ENCODE measurements at regions not wholly inside any gene's neighbourhood (a gene's known extent, or its start where the extent isn't known, plus 50 kb on each side); places are given as distances from the start of the nearest gene placed in this dataset.
A peak's percentile ranks its signal among the peaks of the same experiment; 100 is the strongest.
"Not testable (repeated sequence)": the region's sequence is repeated elsewhere in the genome, so short reads cannot be mapped to it uniquely, and the experiment has no call there.

GRCh38 chr11:37430966-37431632, 833.1 kb upstream of the RAG2 start:
- DNase-seq (ENCODE audit: low spot score) = not testable (repeated sequence)

GRCh38 chr11:37422511-37422910, 824.5 kb upstream of the RAG2 start:
- DNase-seq (ENCODE audit: low spot score) = no peak

- no peak for DNase-seq (ENCODE audit: low spot score)
These were observed 813.3 kb upstream of the RAG2 start for GRCh38 chr11:37411289-37411688.

- DNase-seq (ENCODE audit: low spot score) = no peak
These were observed 811.1 kb upstream of the RAG2 start for GRCh38 chr11:37409124-37409523.

- DNase-seq (ENCODE audit: low spot score) = no peak
These were observed 809.4 kb upstream of the RAG2 start for GRCh38 chr11:37407461-37407860.

GRCh38 chr11:37406651-37407050, 808.6 kb upstream of the RAG2 start:
- no peak for DNase-seq (ENCODE audit: low spot score)

GRCh38 chr11:37404231-37404630, 806.2 kb upstream of the RAG2 start:
- DNase-seq (ENCODE audit: low spot score) = peak; percentile 57

GRCh38 chr11:37402663-37403062, 804.6 kb upstream of the RAG2 start:
- no peak for DNase-seq (ENCODE audit: low spot score)

- no peak for DNase-seq (ENCODE audit: low spot score)
These were observed 796.3 kb upstream of the RAG2 start for GRCh38 chr11:37394236-37394870.

GRCh38 chr11:37391615-37392014, 793.6 kb upstream of the RAG2 start:
- DNase-seq (ENCODE audit: low spot score) = no peak

- DNase-seq (ENCODE audit: low spot score) = no peak
These were observed 792.6 kb upstream of the RAG2 start for GRCh38 chr11:37390576-37391083.

GRCh38 chr11:37378958-37379357, 780.9 kb upstream of the RAG2 start:
- no peak for DNase-seq (ENCODE audit: low spot score)

GRCh38 chr11:37372667-37373066, 774.6 kb upstream of the RAG2 start:
- DNase-seq (ENCODE audit: low spot score) = no peak

- no peak for DNase-seq (ENCODE audit: low spot score)
These were observed 773.4 kb upstream of the RAG2 start for GRCh38 chr11:37371346-37371970.

- DNase-seq (ENCODE audit: low spot score) = no peak
These were observed 772.8 kb upstream of the RAG2 start for GRCh38 chr11:37370817-37371216.

- no peak for DNase-seq (ENCODE audit: low spot score)
These were observed 766.3 kb upstream of the RAG2 start for GRCh38 chr11:37364246-37364839.

- no peak for DNase-seq (ENCODE audit: low spot score)
These were observed 755.2 kb upstream of the RAG2 start for GRCh38 chr11:37353192-37353591.

- no peak for DNase-seq (ENCODE audit: low spot score)
These were observed 754.4 kb upstream of the RAG2 start for GRCh38 chr11:37352485-37352884.

GRCh38 chr11:37343290-37343689, 745.3 kb upstream of the RAG2 start:
- DNase-seq (ENCODE audit: low spot score) = no peak

- peak; percentile 12 for DNase-seq (ENCODE audit: low spot score)
These were observed 738.4 kb upstream of the RAG2 start for GRCh38 chr11:37336401-37336800.

- no peak for DNase-seq (ENCODE audit: low spot score)
These were observed 735.3 kb upstream of the RAG2 start for GRCh38 chr11:37333345-37333744.

- no peak for DNase-seq (ENCODE audit: low spot score)
These were observed 725.8 kb upstream of the RAG2 start for GRCh38 chr11:37323843-37324242.
